OCI-LY7 (cell line): ENCODE measurements at regions not wholly inside any gene's neighbourhood (a gene's known extent, or its start where the extent isn't known, plus 50 kb on each side); places are given as distances from the start of the nearest gene placed in this dataset.

Source experiments
- BruUV-seq: library from RNA; stranded (reverse); fragments of 400-500 nt; replicated peaks from 2 replicates; lab custom pipeline; 2021; lab: Mats Ljungman, UMichigan
- CTCF ChIA-PET: fragments of 300-600 bp; sonication (Branson Sonifier 250); formaldehyde crosslinking; loops from one replicate; lab custom pipeline; 2022; ENCODE audit warnings: antibody characterized with exemption; ENCODE audit not compliant: unreplicated experiment; lab: Charles Lee
- POLR2A ChIA-PET: fragments of 300-600 bp; sonication (Branson Sonifier 250); formaldehyde crosslinking; loops from one replicate; lab custom pipeline; 2022; ENCODE audit warnings: antibody characterized with exemption; lab: Charles Lee
- DNase-seq: peaks from one replicate; pipeline ENCODE4 v3.0.0-alpha.2; 2015; ENCODE audit warnings: low spot score
- H2AFZ ChIP-seq: fragments of 200-600 bp; sonication (generic), shearing (Covaris generic); 2 replicates; pipeline ENCODE4 v1.6.1; 2014; ENCODE audit warnings: mild to moderate bottlenecking, antibody characterized with exemption, low read length, moderate library complexity
- H3K27ac ChIP-seq: fragments of 200-600 bp; sonication (generic); 2 replicates; pipeline ENCODE4 v1.5.1; 2014; ENCODE audit warnings: mixed run types, low read depth, mild to moderate bottlenecking, moderate library complexity, low read length, inconsistent platforms; ENCODE audit not compliant: poor library complexity, severe bottlenecking
- H3K36me3 ChIP-seq: fragments of 200-600 bp; sonication (generic); 2 replicates; pipeline ENCODE4 v1.6.1; 2014; ENCODE audit warnings: mild to moderate bottlenecking, antibody characterized with exemption, low read length, moderate library complexity, mixed read lengths; ENCODE audit not compliant: insufficient read depth
- H3K4me1 ChIP-seq: fragments of 200-600 bp; sonication (generic); 2 replicates; pipeline ENCODE4 v1.5.1; 2014; ENCODE audit warnings: mild to moderate bottlenecking, low read length; ENCODE audit not compliant: insufficient read depth, poor library complexity, severe bottlenecking
- H3K4me2 ChIP-seq: fragments of 200-600 bp; sonication (generic); 2 replicates; pipeline ENCODE4 v1.6.1; 2014; ENCODE audit warnings: mild to moderate bottlenecking, low read length
- H3K4me3 ChIP-seq: fragments of 200-600 bp; sonication (generic); 2 replicates; pipeline ENCODE4 v1.5.1; 2014; ENCODE audit warnings: mild to moderate bottlenecking, low read depth, low read length; ENCODE audit not compliant: poor library complexity, severe bottlenecking
- H3K79me2 ChIP-seq: fragments of 200-600 bp; sonication (generic); 2 replicates; pipeline ENCODE4 v1.6.1; 2016; ENCODE audit warnings: low read depth, mild to moderate bottlenecking, low read length, moderate library complexity, mixed read lengths; ENCODE audit not compliant: insufficient read depth
- H3K9me2 ChIP-seq: fragments of 200-600 bp; sonication (generic); 2 replicates; pipeline ENCODE4 v1.6.1; 2016; ENCODE audit warnings: mild to moderate bottlenecking, low read length, mixed read lengths; ENCODE audit not compliant: insufficient read depth
- H3K9me3 ChIP-seq: fragments of 200-600 bp; sonication (generic); 2 replicates; pipeline ENCODE4 v1.6.1; 2014; ENCODE audit warnings: mild to moderate bottlenecking, mixed run types, low read length, mixed read lengths
- H4K20me1 ChIP-seq: fragments of 200-600 bp; sonication (generic); 2 replicates; pipeline ENCODE4 v1.6.1; 2014; ENCODE audit warnings: mild to moderate bottlenecking, antibody characterized with exemption, low read length, moderate library complexity, mixed read lengths; ENCODE audit not compliant: insufficient read depth
- CTCF ChIP-seq: fragments of 200-600 bp; sonication (generic); conservative IDR thresholded peaks from 2 replicates; pipeline ENCODE4 v1.5.1; 2014; ENCODE audit warnings: mild to moderate bottlenecking, antibody characterized with exemption, low read length, moderate library complexity, mixed read lengths
- EZH2phosphoT487 ChIP-seq: fragments of 200-600 bp; sonication (generic); IDR thresholded peaks from 2 replicates; pipeline ENCODE4 v1.6.1; 2018; ENCODE audit warnings: low read depth, borderline replicate concordance, mild to moderate bottlenecking, mixed run types, antibody characterized with exemption, low read length, moderate library complexity, mixed read lengths
- intact Hi-C: fragments of 100-400 bp; cut with micrococcal nuclease; formaldehyde crosslinking; loops from one replicate; pipeline ENCODE4 v1.10.0; 2022; ENCODE audit not compliant: unreplicated experiment

GRCh38 chr9:121560921-121561320 lies 61.3 kb upstream of the GGTA1 start:
- Histone ChIP-seq H2AFZ (no peak overlapping the region), H3K79me2 (no peaks in the 10 kb centered on the region), H3K9me3 (no peaks in the 10 kb centered on the region), H3K36me3 (no peaks in the 10 kb centered on the region), H3K27ac (no peak overlapping the region), H3K4me1 (peaks cover 28% of the 10 kb centered on the region), H4K20me1 (no peaks in the 10 kb centered on the region), H3K9me2 (no peaks in the 10 kb centered on the region), H3K4me3 (no peak overlapping the region), H3K4me2 (no peak overlapping the region)
- intact Hi-C loops: no loop called here
- POLR2A ChIA-PET: interaction anchor here (0.6 to 0.7 kb wide), 2 partner anchors 35 to 114 kb away, joined by 3 read pairs; no protein-coding TSS in a partner anchor
- DNase-seq: no peak
- no TSS peak for BruUV-seq
- CTCF ChIA-PET: interaction anchor here (0.6 kb wide), 1 partner anchor 320 kb away, joined by 3 read pairs; no protein-coding TSS in a partner anchor
- TF ChIP-seq EZH2phosphoT487 (no peak), CTCF (no peak)

GRCh38 chr9:121561385-121562222 lies 62.0 kb upstream of the GGTA1 start:
- no peaks in the 10 kb centered on the region for H3K9me2 ChIP-seq
- H3K27ac ChIP-seq: no peak overlapping the region
- H3K9me3 ChIP-seq: no peaks in the 10 kb centered on the region
- ChIA-PET POLR2A (no interaction called here), CTCF (interaction anchor here (0.6 kb wide), 1 partner anchor 320 kb away, joined by 3 read pairs; no protein-coding TSS in a partner anchor)
- TF ChIP-seq EZH2phosphoT487: no peak
- no peaks in the 10 kb centered on the region for H4K20me1 ChIP-seq
- H3K36me3 ChIP-seq: no peaks in the 10 kb centered on the region
- no peak overlapping the region for H3K4me3 ChIP-seq
- H2AFZ ChIP-seq: no peak overlapping the region
- no TSS peak for BruUV-seq
- no peak overlapping the region for H3K4me2 ChIP-seq
- H3K4me1 ChIP-seq: peaks cover 28% of the 10 kb centered on the region
- intact Hi-C loops: no loop called here
- H3K79me2 ChIP-seq: no peaks in the 10 kb centered on the region
- no peak for DNase-seq

- Histone ChIP-seq H3K36me3 (no peaks in the 10 kb centered on the region), H3K4me1 (peaks cover 28% of the 10 kb centered on the region), H3K9me3 (no peaks in the 10 kb centered on the region), H3K4me3 (no peak overlapping the region), H2AFZ (no peak overlapping the region), H4K20me1 (no peaks in the 10 kb centered on the region), H3K79me2 (no peaks in the 10 kb centered on the region), H3K27ac (no peak overlapping the region), H3K4me2 (no peak overlapping the region), H3K9me2 (no peaks in the 10 kb centered on the region)
- no peak for DNase-seq
- ChIA-PET POLR2A (no interaction called here), CTCF (no interaction called here)
- no TSS peak for BruUV-seq
- intact Hi-C loops: no loop called here
- no peak for TF ChIP-seq EZH2phosphoT487
- TF ChIP-seq CTCF: no peak
Measured at GRCh38 chr9:121562301-121562700, 62.7 kb upstream of the GGTA1 start.
